ENCODE measurements at regions not wholly inside any gene's neighbourhood (a gene's known extent, or its start where the extent isn't known, plus 50 kb on each side); places are given as distances from the start of the nearest gene placed in this dataset.
"Not testable (repeated sequence)": the region's sequence is repeated elsewhere in the genome, so short reads cannot be mapped to it uniquely, and the experiment has no call there.

- not testable (repeated sequence) for H3K9me3 ChIP-seq (ENCODE audit: control insufficient read depth in 4 of 4, low read length in 3 of 4); DNase-seq (ENCODE audit: low spot score); H3K36me3 ChIP-seq (ENCODE audit: control insufficient read depth in 4 of 4, insufficient read depth in 3 of 4, low read depth in 1 of 4, low read length in 3 of 4); H3K27me3 ChIP-seq (ENCODE audit: control insufficient read depth in 4 of 4, insufficient read depth in 4 of 4, low read length in 3 of 4); H3K4me3 ChIP-seq (ENCODE audit: low read depth in 1 of 3, low read length in 3 of 3); H3K27ac ChIP-seq (ENCODE audit: low read depth in 1 of 2, low read length in 2 of 2); H3K4me1 ChIP-seq (ENCODE audit: control insufficient read depth in 4 of 4, insufficient read depth in 4 of 4, low read length in 3 of 4); H3K9ac ChIP-seq (ENCODE audit: low read depth in 1 of 2, low read length in 2 of 2)
- 92% methylated on average over 5 of the region's 7 CpGs for WGBS
Measured at GRCh38 chr15:30718038-30718643, 92.2 kb downstream of the ARHGAP11B start.

- H3K27ac ChIP-seq (ENCODE audit: low read depth in 1 of 2, low read length in 2 of 2); H3K9ac ChIP-seq (ENCODE audit: low read depth in 1 of 2, low read length in 2 of 2); H3K4me3 ChIP-seq (ENCODE audit: low read depth in 1 of 3, low read length in 3 of 3); DNase-seq (ENCODE audit: low spot score); H3K27me3 ChIP-seq (ENCODE audit: control insufficient read depth in 4 of 4, insufficient read depth in 4 of 4, low read length in 3 of 4); H3K36me3 ChIP-seq (ENCODE audit: control insufficient read depth in 4 of 4, insufficient read depth in 3 of 4, low read depth in 1 of 4, low read length in 3 of 4); H3K4me1 ChIP-seq (ENCODE audit: control insufficient read depth in 4 of 4, insufficient read depth in 4 of 4, low read length in 3 of 4); H3K9me3 ChIP-seq (ENCODE audit: control insufficient read depth in 4 of 4, low read length in 3 of 4): not testable (repeated sequence)
- 94% methylated on average over 5 of the region's 5 CpGs for WGBS
Measured at GRCh38 chr15:30719363-30719762, 93.4 kb downstream of the ARHGAP11B start.

GRCh38 chr15:30720825-30721224, 94.9 kb downstream of the ARHGAP11B start:
- WGBS = 92% methylated on average over 3 of the region's 3 CpGs
- not testable (repeated sequence) for H3K4me3 ChIP-seq (ENCODE audit: low read depth in 1 of 3, low read length in 3 of 3); H3K9me3 ChIP-seq (ENCODE audit: control insufficient read depth in 4 of 4, low read length in 3 of 4); H3K9ac ChIP-seq (ENCODE audit: low read depth in 1 of 2, low read length in 2 of 2); H3K36me3 ChIP-seq (ENCODE audit: control insufficient read depth in 4 of 4, insufficient read depth in 3 of 4, low read depth in 1 of 4, low read length in 3 of 4); H3K4me1 ChIP-seq (ENCODE audit: control insufficient read depth in 4 of 4, insufficient read depth in 4 of 4, low read length in 3 of 4); DNase-seq (ENCODE audit: low spot score); H3K27ac ChIP-seq (ENCODE audit: low read depth in 1 of 2, low read length in 2 of 2); H3K27me3 ChIP-seq (ENCODE audit: control insufficient read depth in 4 of 4, insufficient read depth in 4 of 4, low read length in 3 of 4)

- H3K27me3 ChIP-seq (ENCODE audit: control insufficient read depth in 4 of 4, insufficient read depth in 4 of 4, low read length in 3 of 4); H3K36me3 ChIP-seq (ENCODE audit: control insufficient read depth in 4 of 4, insufficient read depth in 3 of 4, low read depth in 1 of 4, low read length in 3 of 4); H3K4me1 ChIP-seq (ENCODE audit: control insufficient read depth in 4 of 4, insufficient read depth in 4 of 4, low read length in 3 of 4); DNase-seq (ENCODE audit: low spot score); H3K4me3 ChIP-seq (ENCODE audit: low read depth in 1 of 3, low read length in 3 of 3); H3K27ac ChIP-seq (ENCODE audit: low read depth in 1 of 2, low read length in 2 of 2); H3K9me3 ChIP-seq (ENCODE audit: control insufficient read depth in 4 of 4, low read length in 3 of 4); H3K9ac ChIP-seq (ENCODE audit: low read depth in 1 of 2, low read length in 2 of 2): not testable (repeated sequence)
- 89% methylated on average over 2 of the region's 2 CpGs for WGBS
Measured at GRCh38 chr15:30721529-30721928, 95.6 kb downstream of the ARHGAP11B start.

- H3K4me3 ChIP-seq (ENCODE audit: low read depth in 1 of 3, low read length in 3 of 3); H3K9me3 ChIP-seq (ENCODE audit: control insufficient read depth in 4 of 4, low read length in 3 of 4); DNase-seq (ENCODE audit: low spot score); H3K27me3 ChIP-seq (ENCODE audit: control insufficient read depth in 4 of 4, insufficient read depth in 4 of 4, low read length in 3 of 4); H3K36me3 ChIP-seq (ENCODE audit: control insufficient read depth in 4 of 4, insufficient read depth in 3 of 4, low read depth in 1 of 4, low read length in 3 of 4); H3K9ac ChIP-seq (ENCODE audit: low read depth in 1 of 2, low read length in 2 of 2); H3K4me1 ChIP-seq (ENCODE audit: control insufficient read depth in 4 of 4, insufficient read depth in 4 of 4, low read length in 3 of 4); H3K27ac ChIP-seq (ENCODE audit: low read depth in 1 of 2, low read length in 2 of 2): not testable (repeated sequence)
- 93% methylated on average over 1 of the region's 1 CpG for WGBS
Measured at GRCh38 chr15:30723540-30724175, 97.7 kb downstream of the ARHGAP11B start.

- H3K27me3 ChIP-seq (ENCODE audit: control insufficient read depth in 4 of 4, insufficient read depth in 4 of 4, low read length in 3 of 4); H3K4me3 ChIP-seq (ENCODE audit: low read depth in 1 of 3, low read length in 3 of 3); H3K9me3 ChIP-seq (ENCODE audit: control insufficient read depth in 4 of 4, low read length in 3 of 4); H3K9ac ChIP-seq (ENCODE audit: low read depth in 1 of 2, low read length in 2 of 2); H3K36me3 ChIP-seq (ENCODE audit: control insufficient read depth in 4 of 4, insufficient read depth in 3 of 4, low read depth in 1 of 4, low read length in 3 of 4); H3K4me1 ChIP-seq (ENCODE audit: control insufficient read depth in 4 of 4, insufficient read depth in 4 of 4, low read length in 3 of 4); DNase-seq (ENCODE audit: low spot score); H3K27ac ChIP-seq (ENCODE audit: low read depth in 1 of 2, low read length in 2 of 2): not testable (repeated sequence)
- WGBS = 88% methylated on average over 2 of the region's 2 CpGs
Measured at GRCh38 chr15:30729880-30730590, 104.1 kb downstream of the ARHGAP11B start.

- not testable (repeated sequence) for H3K27ac ChIP-seq (ENCODE audit: low read depth in 1 of 2, low read length in 2 of 2); H3K9me3 ChIP-seq (ENCODE audit: control insufficient read depth in 4 of 4, low read length in 3 of 4); H3K9ac ChIP-seq (ENCODE audit: low read depth in 1 of 2, low read length in 2 of 2); H3K27me3 ChIP-seq (ENCODE audit: control insufficient read depth in 4 of 4, insufficient read depth in 4 of 4, low read length in 3 of 4); DNase-seq (ENCODE audit: low spot score); H3K4me1 ChIP-seq (ENCODE audit: control insufficient read depth in 4 of 4, insufficient read depth in 4 of 4, low read length in 3 of 4); H3K4me3 ChIP-seq (ENCODE audit: low read depth in 1 of 3, low read length in 3 of 3); H3K36me3 ChIP-seq (ENCODE audit: control insufficient read depth in 4 of 4, insufficient read depth in 3 of 4, low read depth in 1 of 4, low read length in 3 of 4)
- 97% methylated on average over 3 of the region's 3 CpGs for WGBS
Measured at GRCh38 chr15:30730633-30731032, 104.7 kb downstream of the ARHGAP11B start.

- not testable (repeated sequence) for H3K27me3 ChIP-seq (ENCODE audit: control insufficient read depth in 4 of 4, insufficient read depth in 4 of 4, low read length in 3 of 4); H3K36me3 ChIP-seq (ENCODE audit: control insufficient read depth in 4 of 4, insufficient read depth in 3 of 4, low read depth in 1 of 4, low read length in 3 of 4); H3K9me3 ChIP-seq (ENCODE audit: control insufficient read depth in 4 of 4, low read length in 3 of 4); H3K4me1 ChIP-seq (ENCODE audit: control insufficient read depth in 4 of 4, insufficient read depth in 4 of 4, low read length in 3 of 4); H3K4me3 ChIP-seq (ENCODE audit: low read depth in 1 of 3, low read length in 3 of 3); DNase-seq (ENCODE audit: low spot score); H3K27ac ChIP-seq (ENCODE audit: low read depth in 1 of 2, low read length in 2 of 2); H3K9ac ChIP-seq (ENCODE audit: low read depth in 1 of 2, low read length in 2 of 2)
- 98% methylated on average over 4 of the region's 4 CpGs for WGBS
Measured at GRCh38 chr15:30732100-30732499, 106.2 kb downstream of the ARHGAP11B start.

Data from liver (tissue), 6 donors.